Astrocyte (in vitro differentiated cells and primary cell): ENCODE measurements at regions not wholly inside any gene's neighbourhood (a gene's known extent, or its start where the extent isn't known, plus 50 kb on each side); places are given as distances from the start of the nearest gene placed in this dataset.

Experiments used
- DNase-seq: peaks from one replicate; pipeline ENCODE4 v3.0.0-alpha.2; 2010; ENCODE audit warnings: low read depth
- FAIRE-seq: peaks from 2 replicates; lab custom pipeline; 2011; peaks lifted over from hg19 to GRCh38; lab: Jason Lieb, UNC
- H2AFZ ChIP-seq: 2 replicates; pipeline ENCODE4 v1.6.0; 2012; ENCODE audit warnings: low read depth, low read length, inconsistent platforms
- H3K27ac ChIP-seq: 2 replicates; pipeline ENCODE4 v1.5.1; 2011; ENCODE audit warnings: low read depth, low read length, inconsistent platforms
- H3K27me3 ChIP-seq: 2 replicates; pipeline ENCODE4 v1.6.0; 2011; ENCODE audit warnings: low read length, inconsistent platforms; ENCODE audit not compliant: insufficient read depth
- H3K36me3 ChIP-seq: 2 replicates; pipeline ENCODE4 v1.5.1; 2011; ENCODE audit warnings: low read length, inconsistent platforms; ENCODE audit not compliant: insufficient read depth
- H3K4me1 ChIP-seq: 2 replicates; pipeline ENCODE4 v1.5.1; 2011; ENCODE audit warnings: low read length, inconsistent platforms; ENCODE audit not compliant: insufficient read depth
- H3K4me2 ChIP-seq: 2 replicates; pipeline ENCODE4 v1.6.0; 2012; ENCODE audit warnings: low read length, inconsistent platforms
- H3K4me3 ChIP-seq: 2 replicates; pipeline ENCODE4 v1.5.1; 2011; ENCODE audit warnings: low read depth, mild to moderate bottlenecking, low read length, inconsistent platforms; ENCODE audit not compliant: insufficient read depth
- H3K79me2 ChIP-seq: 2 replicates; pipeline ENCODE4 v1.6.0; 2012; ENCODE audit warnings: mild to moderate bottlenecking, low read length, inconsistent platforms; ENCODE audit not compliant: insufficient read depth
- H3K9ac ChIP-seq: 2 replicates; pipeline ENCODE4 v1.6.0; 2012; ENCODE audit warnings: mild to moderate bottlenecking, low read length, inconsistent platforms
- H3K9me3 ChIP-seq: 2 replicates; pipeline ENCODE4 v1.5.1; 2012; ENCODE audit warnings: low read depth, mild to moderate bottlenecking, low read length, inconsistent platforms; ENCODE audit not compliant: insufficient read depth
- H4K20me1 ChIP-seq: 2 replicates; pipeline ENCODE4 v1.6.0; 2012; ENCODE audit warnings: low read length, inconsistent platforms; ENCODE audit not compliant: insufficient read depth
- H3K27ac Mint-ChIP-seq: one replicate; pipeline ENCODE4 v1.8.0; 2021; ENCODE audit warnings: mild to moderate bottlenecking, mixed read lengths; ENCODE audit not compliant: unreplicated experiment
- H3K27me3 Mint-ChIP-seq: one replicate; pipeline ENCODE4 v1.8.0; 2021; ENCODE audit warnings: low read depth, mixed read lengths; ENCODE audit not compliant: unreplicated experiment
- H3K36me3 Mint-ChIP-seq: one replicate; pipeline ENCODE4 v1.8.0; 2021; ENCODE audit warnings: low read depth, mixed read lengths; ENCODE audit not compliant: unreplicated experiment
- H3K4me1 Mint-ChIP-seq: one replicate; pipeline ENCODE4 v1.8.0; 2021; ENCODE audit warnings: low read depth, mixed read lengths; ENCODE audit not compliant: unreplicated experiment
- H3K4me3 Mint-ChIP-seq: one replicate; pipeline ENCODE4 v1.8.0; 2021; ENCODE audit warnings: mild to moderate bottlenecking, moderate library complexity, mixed read lengths; ENCODE audit not compliant: unreplicated experiment
- H3K9me3 Mint-ChIP-seq: one replicate; pipeline ENCODE4 v1.8.0; 2021; ENCODE audit warnings: mild to moderate bottlenecking, mixed read lengths; ENCODE audit not compliant: unreplicated experiment
- EZH2 ChIP-seq: IDR thresholded peaks from 2 replicates; pipeline ENCODE4 v1.6.1; 2012; ENCODE audit warnings: mild to moderate bottlenecking, low read length, inconsistent platforms; ENCODE audit not compliant: insufficient read depth
- TF ChIP-seq, protein P1 (sequence below): IDR thresholded peaks from 2 replicates; pipeline ENCODE4 v1.5.1; 2011; ENCODE audit warnings: low read depth, mild to moderate bottlenecking, inconsistent platforms, low read length, moderate library complexity; ENCODE audit not compliant: insufficient read depth

DNA sequence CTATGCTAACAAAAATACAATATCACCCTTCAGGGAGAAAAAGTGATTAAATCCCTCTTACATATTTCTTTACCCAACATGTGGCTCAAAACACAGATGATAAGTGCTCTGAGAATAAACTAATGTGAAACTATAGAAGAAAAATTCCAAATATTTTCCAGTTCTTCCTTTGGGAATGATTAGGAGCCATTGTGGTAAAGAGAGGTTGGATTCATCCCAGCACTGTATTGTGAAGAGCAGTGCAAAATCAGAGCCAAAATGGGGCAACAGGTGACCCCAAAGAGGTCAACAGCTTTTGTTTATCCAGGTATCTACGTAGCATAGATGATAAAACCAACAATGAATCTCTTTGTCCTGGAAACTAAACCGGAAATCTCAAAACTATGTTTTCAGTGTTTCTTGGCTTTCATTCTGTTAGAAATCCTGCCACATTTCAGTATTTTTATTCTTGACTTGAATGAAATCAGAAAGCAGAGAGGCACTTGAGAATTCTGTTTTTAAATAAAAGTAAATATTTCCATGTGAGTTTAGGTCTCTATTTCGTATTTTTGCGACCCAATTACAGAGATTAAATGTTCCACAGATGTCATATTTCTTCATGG is 120.4 kb upstream of the FST start:
- no peaks in the 10 kb centered on the region for H3K36me3 ChIP-seq
- H3K4me2 ChIP-seq = peak overlapping the region; percentile 72
- DNase-seq = peak; percentile 73
- Mint-ChIP-seq H3K4me1 (peaks cover 41% of the 10 kb centered on the region), H3K27me3 (no peaks in the 10 kb centered on the region), H3K9me3 (no peaks in the 10 kb centered on the region), H3K4me3 (no peak overlapping the region), H3K27ac (peak overlapping the region; percentile 82), H3K36me3 (no peaks in the 10 kb centered on the region)
- H4K20me1 ChIP-seq = no peaks in the 10 kb centered on the region
- H3K9ac ChIP-seq = peak overlapping the region; percentile 57
- no peaks in the 10 kb centered on the region for H3K79me2 ChIP-seq
- H3K4me1 ChIP-seq = peaks cover 48% of the 10 kb centered on the region
- TF ChIP-seq, protein P1, sequence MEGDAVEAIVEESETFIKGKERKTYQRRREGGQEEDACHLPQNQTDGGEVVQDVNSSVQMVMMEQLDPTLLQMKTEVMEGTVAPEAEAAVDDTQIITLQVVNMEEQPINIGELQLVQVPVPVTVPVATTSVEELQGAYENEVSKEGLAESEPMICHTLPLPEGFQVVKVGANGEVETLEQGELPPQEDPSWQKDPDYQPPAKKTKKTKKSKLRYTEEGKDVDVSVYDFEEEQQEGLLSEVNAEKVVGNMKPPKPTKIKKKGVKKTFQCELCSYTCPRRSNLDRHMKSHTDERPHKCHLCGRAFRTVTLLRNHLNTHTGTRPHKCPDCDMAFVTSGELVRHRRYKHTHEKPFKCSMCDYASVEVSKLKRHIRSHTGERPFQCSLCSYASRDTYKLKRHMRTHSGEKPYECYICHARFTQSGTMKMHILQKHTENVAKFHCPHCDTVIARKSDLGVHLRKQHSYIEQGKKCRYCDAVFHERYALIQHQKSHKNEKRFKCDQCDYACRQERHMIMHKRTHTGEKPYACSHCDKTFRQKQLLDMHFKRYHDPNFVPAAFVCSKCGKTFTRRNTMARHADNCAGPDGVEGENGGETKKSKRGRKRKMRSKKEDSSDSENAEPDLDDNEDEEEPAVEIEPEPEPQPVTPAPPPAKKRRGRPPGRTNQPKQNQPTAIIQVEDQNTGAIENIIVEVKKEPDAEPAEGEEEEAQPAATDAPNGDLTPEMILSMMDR = no peak
- TF ChIP-seq EZH2 = no peak
- H3K27ac ChIP-seq = peak overlapping the region; percentile 88
- H2AFZ ChIP-seq = no peak overlapping the region
- FAIRE-seq = peak; percentile 81
- H3K27me3 ChIP-seq = no peaks in the 10 kb centered on the region
- no peak overlapping the region for H3K4me3 ChIP-seq
- H3K9me3 ChIP-seq = no peaks in the 10 kb centered on the region

DNA sequence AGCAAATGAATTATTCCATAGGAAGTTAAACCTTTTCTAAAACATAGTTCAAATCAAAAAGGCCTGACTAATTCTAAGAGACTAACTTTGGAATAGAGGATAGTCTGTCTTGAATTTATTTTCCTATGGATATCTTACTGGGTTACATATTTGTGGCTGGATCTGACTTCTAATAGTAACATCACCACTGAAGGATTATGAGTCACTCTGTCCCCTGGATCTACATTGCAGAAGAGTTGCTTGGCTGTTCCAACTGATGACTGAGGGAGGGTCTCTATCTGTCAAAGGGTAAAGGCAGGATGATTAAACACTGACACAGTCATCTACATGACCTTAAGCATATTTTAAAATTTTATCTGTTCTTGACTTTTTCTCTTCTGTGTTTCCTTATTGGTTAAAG is 119.6 kb upstream of the FST start:
- Mint-ChIP-seq H3K9me3 (no peaks in the 10 kb centered on the region), H3K27me3 (no peaks in the 10 kb centered on the region), H3K4me3 (no peak overlapping the region), H3K36me3 (no peaks in the 10 kb centered on the region), H3K4me1 (peaks cover 41% of the 10 kb centered on the region), H3K27ac (peak overlapping the region; percentile 82)
- Histone ChIP-seq H2AFZ (no peak overlapping the region), H3K4me3 (no peak overlapping the region), H3K9ac (peak overlapping the region; percentile 57), H3K79me2 (no peaks in the 10 kb centered on the region), H4K20me1 (no peaks in the 10 kb centered on the region), H3K27ac (peak overlapping the region; percentile 88), H3K4me2 (peak overlapping the region; percentile 72), H3K27me3 (no peaks in the 10 kb centered on the region), H3K9me3 (no peaks in the 10 kb centered on the region), H3K36me3 (no peaks in the 10 kb centered on the region), H3K4me1 (peaks cover 42% of the 10 kb centered on the region)
- peak; percentile 98 for FAIRE-seq
- TF ChIP-seq, protein P1 = no peak
- TF ChIP-seq EZH2 = no peak
- DNase-seq = peak; percentile 96

DNA sequence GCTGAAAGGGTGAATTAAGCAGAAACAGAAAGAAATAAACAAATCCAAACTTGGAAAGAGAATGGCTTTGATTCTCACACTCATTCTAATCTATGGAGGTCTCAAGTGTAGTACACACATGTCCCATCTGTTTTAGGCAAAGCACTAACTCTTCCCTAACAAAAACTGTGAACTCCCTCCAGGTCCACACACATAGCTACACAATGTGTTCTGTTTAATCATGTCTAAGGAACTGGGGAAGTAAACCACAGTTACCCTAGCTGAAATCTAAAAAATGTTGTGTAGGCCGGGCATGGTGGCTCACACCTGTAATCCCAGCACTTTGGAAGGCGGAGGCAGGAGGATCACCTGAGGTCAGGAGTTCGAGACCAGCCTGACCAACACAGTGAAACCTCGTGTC is 118.7 kb upstream of the FST start:
- no peak overlapping the region for H2AFZ ChIP-seq
- H3K79me2 ChIP-seq = no peaks in the 10 kb centered on the region
- no peaks in the 10 kb centered on the region for H3K9me3 ChIP-seq
- TF ChIP-seq EZH2 = no peak
- TF ChIP-seq, protein P1 = no peak
- H4K20me1 ChIP-seq = no peaks in the 10 kb centered on the region
- Mint-ChIP-seq H3K9me3 (no peaks in the 10 kb centered on the region), H3K4me1 (peaks cover 41% of the 10 kb centered on the region), H3K36me3 (no peaks in the 10 kb centered on the region), H3K27ac (peak overlapping the region; percentile 82), H3K27me3 (no peaks in the 10 kb centered on the region), H3K4me3 (no peak overlapping the region)
- H3K27ac ChIP-seq = peak overlapping the region; percentile 88
- no peak for DNase-seq
- H3K4me2 ChIP-seq = peak overlapping the region; percentile 72
- peaks cover 37% of the 10 kb centered on the region for H3K4me1 ChIP-seq
- no peaks in the 10 kb centered on the region for H3K36me3 ChIP-seq
- no peak overlapping the region for H3K4me3 ChIP-seq
- FAIRE-seq = no peak
- H3K9ac ChIP-seq = peak overlapping the region; percentile 35
- H3K27me3 ChIP-seq = no peaks in the 10 kb centered on the region
